8988T (cell line): ENCODE measurements at regions not wholly inside any gene's neighbourhood (a gene's known extent, or its start where the extent isn't known, plus 50 kb on each side); places are given as distances from the start of the nearest gene placed in this dataset.
"Not testable (repeated sequence)": the region's sequence is repeated elsewhere in the genome, so short reads cannot be mapped to it uniquely, and the experiment has no call there.

ENCODE experiments used
- DNase-seq: peaks from one replicate; pipeline ENCODE4 v3.0.0; 2011

GRCh38 chr1:5191470-5191869 is 537.1 kb downstream of the AJAP1 start:
- no peak for DNase-seq

DNA sequence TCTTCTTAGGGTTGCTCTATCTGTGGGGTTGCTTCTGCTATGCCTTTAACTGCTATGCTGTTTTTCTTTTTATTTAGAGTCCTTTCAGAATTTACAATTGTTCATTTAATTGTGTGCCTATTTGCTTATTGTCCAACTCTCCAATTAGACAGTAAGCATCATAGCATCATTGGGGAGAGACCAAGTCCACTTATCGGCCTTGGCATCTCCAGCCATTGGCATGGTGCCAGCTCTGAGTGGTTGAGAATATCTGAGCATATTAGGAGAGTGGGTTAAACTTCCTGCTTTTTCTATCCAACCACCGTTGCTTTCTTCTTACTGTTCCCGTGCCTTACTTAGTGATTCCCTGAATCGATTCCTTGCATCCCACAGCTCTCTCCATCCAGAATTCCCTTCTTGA is 535.0 kb downstream of the AJAP1 start:
- no peak for DNase-seq

- DNase-seq, result no peak
Observed at GRCh38 chr1:5165762-5166161, 511.4 kb downstream of the AJAP1 start.

DNA sequence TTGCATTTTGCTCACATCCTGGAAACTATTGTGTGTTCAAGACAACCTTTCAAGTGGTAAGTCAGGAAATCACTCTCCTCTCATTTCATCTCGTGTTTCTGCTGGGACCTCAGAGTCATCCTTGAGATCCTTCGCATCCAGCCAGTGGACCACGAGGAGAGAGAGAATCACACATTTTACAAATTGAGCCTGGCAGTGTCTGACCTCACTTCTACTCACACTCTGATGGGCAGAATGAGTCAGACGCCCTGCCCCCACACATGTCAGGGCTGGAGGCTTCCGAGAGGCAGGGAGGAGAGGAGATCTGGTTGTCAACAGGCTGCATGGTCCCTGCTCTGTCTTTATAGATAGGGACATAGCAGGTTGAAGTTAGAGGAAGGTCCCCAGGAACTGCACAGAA is 509.7 kb downstream of the AJAP1 start:
- DNase-seq, result no peak

DNA sequence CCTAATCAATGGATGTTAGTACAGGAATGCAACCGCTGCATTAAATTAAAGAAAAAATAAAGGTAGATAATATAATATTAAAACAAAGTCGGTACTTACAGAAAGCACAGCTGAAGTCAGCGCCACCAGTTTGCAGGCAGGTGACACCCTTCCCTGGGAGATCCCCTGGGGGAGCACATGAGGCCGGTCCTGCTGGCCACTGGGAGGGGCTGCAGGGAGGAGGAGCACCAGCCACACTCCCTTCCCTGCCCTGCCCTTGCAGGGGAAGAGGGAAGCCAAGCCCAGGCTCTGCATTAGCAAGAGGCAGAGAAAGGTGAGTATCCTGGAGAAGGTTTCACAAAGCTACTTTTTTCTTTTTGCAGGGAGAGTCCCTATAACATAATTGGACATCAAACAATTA is 507.0 kb downstream of the AJAP1 start:
- no peak for DNase-seq

- no peak for DNase-seq
Observed at GRCh38 chr1:5157175-5157574, 502.8 kb downstream of the AJAP1 start.

DNA sequence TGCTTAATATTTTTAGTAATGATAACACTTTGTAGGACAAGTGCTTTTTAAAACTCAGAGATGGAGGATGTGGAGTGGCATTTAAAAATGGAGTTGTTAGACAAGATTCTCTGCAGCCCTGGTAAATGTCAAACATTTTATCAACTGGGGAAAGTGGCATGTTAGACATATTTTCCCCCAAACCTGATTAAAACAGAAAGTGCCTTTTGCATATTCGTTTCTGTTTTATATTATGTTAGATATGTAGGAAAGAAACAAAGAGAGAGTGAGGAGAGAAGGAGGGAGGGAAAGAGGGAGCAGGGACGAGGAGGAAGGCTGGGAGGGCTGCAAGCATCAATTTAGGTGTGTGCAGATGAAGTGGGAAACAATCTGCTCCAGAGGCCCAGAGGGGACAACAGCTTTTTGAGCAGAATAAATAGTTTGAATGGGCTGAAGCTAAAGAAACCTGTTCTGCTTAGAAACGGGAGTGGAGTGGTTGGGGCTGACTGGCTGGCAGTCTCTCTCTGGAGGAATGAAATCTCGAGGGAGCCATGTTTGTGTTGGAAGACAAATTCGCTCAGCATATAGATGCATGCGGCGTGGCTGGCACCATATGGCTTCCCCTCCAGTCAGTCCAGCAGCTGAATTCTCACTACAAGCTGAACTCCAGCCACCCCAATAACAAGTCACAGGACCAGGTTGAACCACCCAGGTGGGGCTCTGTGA is 502.2 kb downstream of the AJAP1 start:
- DNase-seq, result no peak

DNA sequence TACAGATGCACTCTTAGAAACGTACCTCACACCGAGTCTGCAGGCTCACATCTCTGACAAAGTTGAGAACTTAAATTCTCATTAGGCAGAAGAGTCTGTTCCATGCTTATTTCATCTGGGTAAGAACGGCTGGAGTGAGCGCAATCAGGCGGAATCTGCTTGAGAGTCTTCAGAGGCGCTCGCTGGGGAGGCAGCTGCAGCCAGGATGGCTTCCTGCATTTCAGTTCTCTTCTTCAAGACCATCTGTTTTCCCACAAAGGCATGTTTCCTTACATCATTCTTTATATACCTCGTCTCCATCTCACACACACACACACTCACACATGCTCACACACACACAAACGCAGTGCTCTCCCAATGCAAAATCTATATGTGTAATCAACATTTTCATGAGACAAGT is 497.1 kb downstream of the AJAP1 start:
- DNase-seq, result no peak

- no peak for DNase-seq
Observed at GRCh38 chr1:5150191-5150590, 495.8 kb downstream of the AJAP1 start.

DNA sequence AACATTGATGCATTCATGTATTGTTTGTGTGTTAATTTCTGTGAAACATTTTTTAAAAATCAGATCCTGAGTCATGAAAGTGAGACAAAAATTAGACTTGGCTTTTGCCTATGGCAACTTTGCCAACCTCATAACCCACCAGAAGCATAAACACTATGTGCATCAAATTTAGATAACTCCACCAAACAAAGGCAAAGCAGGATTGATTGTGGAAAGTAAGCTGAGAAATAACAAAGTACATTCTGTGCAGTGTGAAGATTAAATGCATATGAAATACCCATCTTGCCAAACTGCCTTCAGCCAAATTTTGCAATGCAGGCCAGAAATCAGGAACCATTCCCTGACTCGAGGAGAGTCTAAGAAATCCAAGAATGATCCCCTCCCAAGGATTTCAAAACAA is 493.4 kb downstream of the AJAP1 start:
- DNase-seq, result no peak

DNA sequence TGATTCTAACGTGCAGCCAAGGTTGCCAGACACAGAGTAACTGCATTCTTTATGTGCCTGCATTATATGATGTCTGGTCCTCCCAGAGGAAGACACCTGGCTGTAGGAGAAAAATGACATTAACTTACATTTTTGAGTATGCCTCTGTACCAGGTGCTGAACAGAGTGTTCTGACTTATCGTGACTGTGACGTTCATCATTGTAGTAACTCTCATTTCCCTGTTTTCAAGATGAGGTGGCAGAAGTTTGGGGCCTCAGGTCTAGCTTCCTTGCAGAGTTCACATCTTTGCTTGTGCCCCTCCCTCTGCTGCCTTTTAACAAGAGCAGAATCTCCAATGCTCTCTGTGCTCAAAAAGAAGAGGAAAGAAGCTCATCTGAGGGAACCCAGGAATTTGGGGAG is 488.0 kb downstream of the AJAP1 start:
- DNase-seq, result no peak

- DNase-seq, result no peak
Observed at GRCh38 chr1:5141750-5142149, 487.3 kb downstream of the AJAP1 start.

DNA sequence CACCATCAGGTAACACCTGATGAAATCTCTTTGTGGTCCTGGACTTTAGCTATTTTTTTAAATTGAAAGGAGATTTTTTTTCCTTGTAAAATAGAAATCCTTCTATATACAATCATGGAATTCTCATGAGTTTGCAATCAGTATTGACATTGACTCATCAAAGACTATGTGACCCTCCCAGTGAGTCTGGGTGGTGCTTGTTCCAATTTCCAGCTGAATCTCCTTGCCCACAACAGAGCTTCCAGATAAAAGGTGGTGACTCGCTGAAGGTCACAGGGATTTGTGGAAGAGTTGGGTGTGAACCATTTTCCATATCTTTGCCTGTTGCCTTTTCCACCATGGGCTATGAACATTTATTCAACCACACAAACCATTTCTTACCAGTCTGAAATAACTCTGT is 486.6 kb downstream of the AJAP1 start:
- no peak for DNase-seq

DNA sequence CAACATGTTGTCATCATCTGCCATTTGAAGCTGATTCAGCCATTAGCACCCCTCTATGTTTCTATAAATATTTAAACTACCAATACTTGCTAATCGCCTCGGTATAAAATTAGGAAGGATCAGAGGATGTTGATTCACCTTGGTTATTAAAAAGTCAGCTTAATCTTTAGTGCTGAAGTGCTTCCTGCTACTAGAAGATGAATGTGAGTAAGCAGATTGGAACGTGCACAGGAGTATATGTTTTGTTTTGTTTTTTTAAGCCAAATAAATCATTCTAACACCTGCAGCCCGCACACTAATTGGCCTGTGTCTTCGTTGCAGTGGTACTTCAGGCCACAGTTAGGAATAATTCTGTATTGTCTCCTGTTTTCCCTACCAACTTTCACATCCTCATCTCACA is 485.7 kb downstream of the AJAP1 start:
- no peak for DNase-seq

GRCh38 chr1:5129746-5130355 is 475.4 kb downstream of the AJAP1 start:
- no peak for DNase-seq

DNA sequence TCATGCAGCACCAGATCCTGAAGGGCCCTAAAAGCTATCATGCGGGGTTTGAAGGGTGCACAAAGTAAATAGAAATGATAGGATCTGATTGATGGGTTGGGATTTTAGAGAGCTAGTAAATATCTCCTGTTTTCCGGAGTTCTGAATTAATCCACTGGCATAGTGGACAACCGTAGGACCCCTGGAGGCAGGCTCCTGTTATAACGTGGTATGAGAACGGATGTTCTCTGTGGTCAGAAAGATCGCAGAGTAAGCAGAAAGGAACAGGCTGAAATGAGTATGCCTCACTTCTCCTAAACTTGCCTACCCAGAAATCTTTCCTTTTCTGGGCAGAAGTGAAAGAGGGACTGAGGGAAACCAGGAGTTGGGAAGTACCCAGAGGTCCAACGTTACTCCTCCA is 470.8 kb downstream of the AJAP1 start:
- DNase-seq, result no peak

- no peak for DNase-seq
Observed at GRCh38 chr1:5120559-5120958, 466.1 kb downstream of the AJAP1 start.

- no peak for DNase-seq
Observed at GRCh38 chr1:5119366-5120234, 465.2 kb downstream of the AJAP1 start.

DNA sequence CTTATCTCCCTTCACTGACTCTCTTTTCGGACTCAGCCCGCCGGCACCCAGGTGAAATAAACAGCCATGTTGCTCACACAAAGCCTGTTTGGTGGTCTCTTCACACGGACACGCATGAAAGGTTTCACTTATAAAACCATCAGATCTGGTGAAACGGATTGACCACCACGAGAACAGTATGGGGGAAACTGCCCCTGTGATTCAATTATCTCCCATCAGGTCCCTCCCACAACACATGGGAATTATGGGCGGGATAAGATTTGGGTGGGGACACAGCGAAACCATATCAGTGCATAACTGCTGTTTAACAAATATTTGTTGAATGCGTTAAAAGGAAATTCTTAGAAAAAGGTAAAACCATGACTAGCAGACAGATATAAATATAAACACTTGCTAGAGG is 464.4 kb downstream of the AJAP1 start:
- DNase-seq, result not testable (repeated sequence)

- DNase-seq, result not testable (repeated sequence)
Observed at GRCh38 chr1:5118292-5118691, 463.9 kb downstream of the AJAP1 start.

GRCh38 chr1:5111581-5111980 is 457.2 kb downstream of the AJAP1 start:
- no peak for DNase-seq

DNA sequence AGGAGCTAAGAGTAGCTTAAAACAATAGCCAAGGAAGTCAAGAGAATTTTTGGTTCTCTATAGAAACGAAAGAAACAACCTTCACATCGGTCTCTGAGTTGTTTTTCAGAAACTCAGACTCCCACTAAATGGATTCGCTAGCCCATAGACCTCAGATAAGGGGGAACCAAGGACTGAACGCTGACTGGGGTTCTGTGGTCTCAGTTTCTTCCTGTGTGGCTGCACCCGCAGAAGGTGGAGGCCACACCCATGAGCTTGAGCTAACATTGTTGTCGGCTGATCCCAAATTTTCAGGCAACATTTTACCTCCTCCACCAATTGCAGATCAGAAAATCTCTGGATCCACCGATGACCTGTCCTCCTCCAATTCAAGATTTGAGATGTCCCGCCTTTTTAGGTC is 456.1 kb downstream of the AJAP1 start:
- no peak for DNase-seq

GRCh38 chr1:5109633-5110032 is 455.2 kb downstream of the AJAP1 start:
- no peak for DNase-seq

- DNase-seq, result no peak
Observed at GRCh38 chr1:5108740-5109139, 454.3 kb downstream of the AJAP1 start.
